ENCODE measurements at regions not wholly inside any gene's neighbourhood (a gene's known extent, or its start where the extent isn't known, plus 50 kb on each side); places are given as distances from the start of the nearest gene placed in this dataset.
A peak's percentile ranks its signal among the peaks of the same experiment; 100 is the strongest.

DNA sequence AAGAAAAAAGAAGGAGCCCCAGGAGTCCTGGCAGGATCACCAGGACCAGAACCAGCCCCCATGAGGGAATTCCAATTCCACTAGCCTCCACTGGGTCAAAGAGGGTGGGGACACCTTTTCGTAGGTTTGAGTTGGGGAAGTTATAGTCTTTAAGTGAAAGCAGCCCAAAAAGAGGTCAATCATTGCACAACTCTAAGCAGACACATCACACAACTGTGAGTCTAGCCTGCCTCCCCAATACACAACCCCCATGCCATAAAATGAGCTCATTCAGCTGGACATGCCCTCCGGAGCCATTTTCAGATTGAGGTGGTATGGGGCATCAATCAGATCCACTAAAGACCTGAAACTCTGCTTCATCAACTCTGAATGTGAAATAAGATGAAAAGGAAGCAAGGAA, 179.9 kb downstream of the NPHP4 start:
- no peak for ATAC-seq (ENCODE audit: poor library complexity)
- DNase-seq: no peak
- intact Hi-C loops (cut with DNase I): no loop called here

DNA sequence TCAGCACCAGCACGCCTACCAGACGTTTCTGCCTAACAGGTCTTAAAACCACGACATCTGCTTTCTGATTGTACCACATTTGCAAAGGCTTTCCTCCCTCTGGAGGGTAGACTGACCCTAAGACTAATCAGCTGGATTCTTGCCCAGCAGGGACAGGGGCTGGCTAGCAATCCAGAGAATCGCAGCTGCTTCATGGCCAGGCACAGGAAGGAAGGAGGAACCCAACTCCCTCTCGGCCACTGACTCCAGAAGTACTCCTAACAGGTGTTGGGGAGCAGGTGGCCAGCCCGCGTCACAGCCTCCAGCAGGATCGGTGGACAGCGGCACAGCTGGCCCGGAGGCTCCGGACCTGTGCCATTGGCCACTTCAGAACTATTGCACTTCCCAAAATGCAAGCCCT, 180.8 kb downstream of the NPHP4 start:
- no peak for ATAC-seq (ENCODE audit: poor library complexity)
- intact Hi-C loops (cut with DNase I): no loop called here
- DNase-seq: no peak

DNA sequence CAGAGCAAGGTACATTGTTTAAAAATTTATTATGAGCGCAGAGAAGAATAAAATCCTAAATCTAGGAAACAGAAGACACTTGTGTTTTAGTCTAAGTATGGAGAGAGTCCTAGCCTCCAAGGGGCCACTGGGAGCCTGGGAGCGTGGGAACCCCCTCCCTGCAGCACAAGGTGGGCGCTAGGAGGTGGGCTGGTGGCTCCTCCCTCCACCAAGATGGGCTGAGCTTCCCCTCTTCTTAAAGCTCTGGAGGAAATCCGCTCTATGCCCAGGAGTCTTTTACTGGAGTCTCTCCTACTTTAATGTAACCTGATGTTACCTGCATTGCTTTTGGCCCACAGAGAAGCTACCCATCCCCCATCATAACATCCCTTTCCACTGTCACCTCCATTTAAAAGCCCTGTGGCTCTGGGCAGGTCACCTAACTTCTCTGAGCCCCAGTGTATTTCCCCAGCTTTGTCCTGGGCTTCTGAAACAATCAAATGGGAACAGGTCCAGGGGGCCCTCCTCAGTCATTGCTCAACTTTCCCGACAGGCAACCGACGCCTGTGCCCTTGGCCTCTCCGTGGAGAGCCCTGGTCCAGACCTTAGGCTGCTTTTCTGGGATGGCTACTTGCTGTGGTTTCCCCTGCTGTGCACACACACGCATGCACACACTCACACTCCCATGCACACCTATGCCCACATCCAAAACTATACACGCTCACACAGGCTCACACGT, 181.5 kb downstream of the NPHP4 start:
- no peak for DNase-seq
- intact Hi-C loops (cut with DNase I): no loop called here
- ATAC-seq (ENCODE audit: poor library complexity): no peak

DNA sequence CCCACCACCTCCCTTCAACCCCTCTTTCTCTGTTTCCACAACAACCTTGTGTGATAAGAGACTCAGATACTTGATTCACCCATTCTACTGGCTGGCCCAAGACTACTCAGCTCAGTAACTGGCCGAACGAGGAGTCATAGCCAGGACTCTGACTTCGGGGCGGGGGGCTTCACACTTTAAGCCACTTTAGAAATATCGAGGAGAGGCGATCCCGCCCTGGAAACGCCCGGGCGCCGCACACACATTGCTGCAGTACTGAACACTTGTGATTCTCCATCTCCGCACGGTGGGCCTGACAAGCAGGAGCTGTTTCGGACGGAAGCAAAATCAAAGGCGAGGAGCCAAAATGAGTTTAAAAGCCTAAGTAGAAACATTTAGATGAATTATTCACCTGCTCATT, 182.1 kb downstream of the NPHP4 start:
- intact Hi-C loops (cut with DNase I): no loop called here
- DNase-seq (no peak), ATAC-seq (ENCODE audit: poor library complexity) (no peak)

DNA sequence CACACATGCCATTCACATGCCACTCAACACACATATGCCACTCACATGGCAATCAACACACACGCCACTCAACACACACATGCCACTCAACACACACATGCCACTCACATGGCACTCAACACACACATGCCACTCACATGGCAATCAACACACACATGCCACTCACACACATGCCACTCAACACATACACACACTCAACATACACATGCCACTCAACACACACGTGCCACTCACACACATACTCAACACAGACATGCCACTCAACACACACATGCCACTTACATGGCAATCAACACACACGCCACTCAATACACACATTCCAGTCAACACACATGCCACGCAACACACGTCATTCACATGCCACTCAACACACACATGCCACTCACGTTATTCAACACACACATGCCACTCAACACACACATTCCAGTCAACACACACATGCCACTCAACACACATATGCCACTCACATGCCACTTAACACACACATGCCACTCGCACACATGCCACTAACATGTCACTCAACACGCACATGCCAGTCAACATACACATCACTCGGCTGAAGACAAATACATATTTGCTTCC, 182.9 kb downstream of the NPHP4 start:
- intact Hi-C loops (cut with DNase I): no loop called here
- DNase-seq (no peak), ATAC-seq (ENCODE audit: poor library complexity) (no peak)

DNA sequence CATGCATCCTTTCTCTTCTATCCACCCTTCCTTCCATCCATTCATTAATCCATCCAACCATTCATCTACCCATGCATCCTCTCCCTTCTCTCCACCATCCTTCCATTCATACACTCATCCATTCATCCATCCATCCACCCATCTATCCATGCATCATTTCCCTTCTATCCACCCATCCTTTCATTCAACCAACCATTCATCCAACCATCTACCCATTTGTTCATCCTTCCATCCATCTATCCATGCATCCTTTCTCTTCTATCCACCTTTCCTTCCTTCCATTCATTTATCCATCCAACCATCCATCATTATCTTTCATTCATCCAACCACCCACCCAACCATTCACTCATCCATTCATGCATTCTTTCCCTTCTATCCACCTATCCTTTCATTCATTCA, 188.4 kb downstream of the NPHP4 start:
- no peak for ATAC-seq (ENCODE audit: poor library complexity)
- intact Hi-C loops (cut with DNase I): no loop called here

DNA sequence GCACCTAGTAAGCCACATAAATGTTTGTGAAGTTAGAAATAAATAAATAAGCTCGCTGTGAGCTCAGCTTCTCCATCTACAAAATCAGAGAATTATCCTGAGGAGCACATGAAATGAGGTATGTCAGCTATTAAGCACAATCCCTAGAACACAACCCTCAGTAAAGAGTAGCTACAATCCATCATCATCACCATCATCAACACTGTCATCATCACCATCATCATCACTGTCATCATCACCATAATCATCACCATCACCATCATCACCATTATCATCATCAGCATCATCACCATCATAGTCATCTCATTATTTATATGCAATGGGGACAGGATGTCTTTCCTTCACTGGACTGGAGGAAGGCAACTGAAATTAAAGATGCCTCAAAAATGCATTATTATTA, 189.6 kb downstream of the NPHP4 start:
- ATAC-seq (ENCODE audit: poor library complexity): no peak
- intact Hi-C loops (cut with DNase I): no loop called here
- no peak for DNase-seq

More for the DNA sequence above, 188.4 kb downstream of the NPHP4 start:
- DNase-seq: no peak

DNA sequence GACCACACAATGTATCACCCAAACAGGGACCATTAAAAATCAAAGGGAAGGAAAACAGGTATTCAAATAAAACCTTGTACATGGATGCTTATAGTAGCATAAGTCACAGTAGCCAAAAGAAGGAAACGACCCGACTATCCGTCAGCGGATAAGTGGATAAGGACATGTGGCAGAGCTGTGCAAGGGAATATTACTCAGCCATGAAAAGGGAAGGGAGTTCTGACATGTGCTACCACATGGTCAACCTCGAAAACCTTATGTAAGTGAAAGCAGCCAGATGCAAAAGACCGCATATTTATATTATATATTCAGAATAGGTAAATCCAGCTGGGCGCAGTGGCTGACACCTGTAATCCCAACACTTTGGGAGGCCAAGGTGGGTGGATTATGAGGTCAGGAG, 193.3 kb downstream of the NPHP4 start:
- intact Hi-C loops (cut with DNase I): no loop called here
- DNase-seq (no peak), ATAC-seq (ENCODE audit: poor library complexity) (no peak)

DNA sequence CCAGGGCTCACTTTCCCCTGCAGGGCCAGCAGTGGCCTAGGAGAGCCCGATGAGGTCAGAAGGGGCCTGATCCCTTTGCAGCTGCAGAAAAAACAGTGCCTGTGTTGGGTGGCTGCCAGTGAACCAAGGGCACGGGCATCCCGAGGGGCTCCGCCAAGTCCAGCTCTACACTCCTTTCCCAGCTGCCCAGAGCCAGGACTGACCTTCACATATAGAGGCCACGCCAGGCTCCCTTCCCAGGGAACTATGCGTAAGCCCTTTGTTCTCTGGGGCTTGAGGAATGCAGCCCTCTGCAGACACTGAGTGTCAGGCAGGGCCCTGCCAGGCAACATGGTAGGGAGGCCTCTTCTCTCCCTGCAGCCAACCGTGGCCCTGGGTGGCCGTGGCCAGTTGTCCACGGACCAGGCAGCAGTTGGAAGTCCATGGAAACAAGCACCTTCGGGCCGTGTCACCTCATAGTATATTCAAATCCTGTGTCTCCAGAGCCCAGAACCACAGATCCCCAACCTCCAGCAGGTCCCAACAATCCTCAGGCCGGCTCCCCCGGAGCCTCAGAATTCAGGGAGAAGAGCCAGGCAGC, 194.0 kb downstream of the NPHP4 start:
- DNase-seq (no peak), ATAC-seq (ENCODE audit: poor library complexity) (no peak)
- intact Hi-C loops (cut with DNase I): no loop called here

DNA sequence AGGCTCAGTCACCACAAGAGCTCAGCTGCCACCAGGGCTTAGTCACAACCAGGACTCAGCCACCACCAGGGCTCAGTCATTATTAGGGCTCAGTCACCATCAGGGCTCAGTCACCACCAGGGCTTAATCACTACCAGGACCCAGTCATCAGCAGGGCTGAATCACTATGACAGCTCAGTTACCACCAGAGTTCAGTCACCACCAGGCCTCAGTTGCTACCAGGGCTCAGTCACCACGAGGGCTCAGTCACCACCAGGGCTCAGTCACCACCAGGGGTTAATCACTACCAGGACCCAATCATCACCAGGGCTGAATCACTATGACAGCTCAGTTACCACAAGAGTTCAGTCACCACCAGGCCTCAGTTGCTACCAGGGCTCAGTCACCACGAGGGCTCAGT, 196.2 kb downstream of the NPHP4 start:
- intact Hi-C loops (cut with DNase I): no loop called here
- no peak for DNase-seq

DNA sequence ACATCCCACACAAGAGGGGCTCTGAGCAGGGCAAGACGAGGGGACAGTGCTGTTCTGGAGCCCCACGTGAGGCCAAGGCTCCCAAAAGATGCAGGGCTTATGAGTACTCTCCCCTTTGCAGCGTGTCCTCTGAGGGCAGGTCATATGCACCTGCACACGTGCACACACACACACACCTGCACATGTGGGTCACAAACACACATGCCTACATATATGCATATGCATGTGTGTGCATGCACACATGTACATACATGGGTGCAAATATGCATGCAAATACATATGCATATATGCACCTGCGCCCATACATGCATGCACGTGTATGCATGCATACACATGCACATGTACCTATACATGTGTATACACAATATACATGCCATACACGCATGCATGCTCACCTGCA, 197.9 kb downstream of the NPHP4 start:
- intact Hi-C loops (cut with DNase I): no loop called here
- DNase-seq (no peak), ATAC-seq (ENCODE audit: poor library complexity) (no peak)

More for the DNA sequence above, 196.2 kb downstream of the NPHP4 start:
- no peak for ATAC-seq (ENCODE audit: poor library complexity)

DNA sequence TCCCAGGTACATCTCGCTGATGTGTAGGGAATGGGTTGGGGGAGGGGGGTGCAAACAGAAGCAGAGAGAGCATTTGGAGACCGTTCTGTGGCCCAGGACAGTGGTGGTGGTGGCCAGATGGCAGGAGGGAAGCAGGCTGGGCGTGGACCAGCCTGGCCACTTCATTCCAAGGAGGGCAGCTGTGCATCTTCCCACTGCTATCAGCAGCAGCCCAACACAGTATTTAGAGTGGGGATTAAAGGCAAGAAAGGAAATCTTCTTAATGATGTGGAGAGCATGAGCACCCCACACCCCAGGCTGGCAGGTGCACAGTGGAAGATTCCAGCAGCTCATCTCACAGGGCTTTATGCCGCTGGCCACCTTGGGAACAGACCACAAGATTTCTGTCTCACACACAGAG, 198.7 kb downstream of the NPHP4 start:
- ATAC-seq (ENCODE audit: poor library complexity) (no peak), DNase-seq (no peak)
- intact Hi-C loops (cut with DNase I): no loop called here

DNA sequence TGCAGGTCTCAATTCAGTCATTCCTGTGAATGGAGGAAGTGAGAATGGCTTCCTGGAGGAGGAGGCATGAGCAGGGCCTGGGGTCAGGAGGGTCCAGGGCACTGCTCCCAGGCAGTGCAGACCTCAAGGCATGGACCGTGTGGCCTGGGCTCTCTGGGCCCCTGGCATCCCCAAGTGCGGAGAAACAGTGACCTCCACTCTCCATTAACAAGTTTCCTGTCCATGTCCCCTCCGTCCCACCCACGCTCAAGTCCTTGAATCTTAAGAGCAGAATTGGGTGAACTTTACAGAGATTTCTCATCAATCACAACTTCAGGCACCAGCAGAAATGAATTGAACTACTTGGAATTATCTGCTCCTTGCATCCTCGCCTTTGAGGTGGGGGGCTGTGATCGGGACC, 211.1 kb downstream of the NPHP4 start:
- ATAC-seq (ENCODE audit: poor library complexity): no peak
- DNase-seq: no peak
- intact Hi-C loops (cut with DNase I): no loop called here

DNA sequence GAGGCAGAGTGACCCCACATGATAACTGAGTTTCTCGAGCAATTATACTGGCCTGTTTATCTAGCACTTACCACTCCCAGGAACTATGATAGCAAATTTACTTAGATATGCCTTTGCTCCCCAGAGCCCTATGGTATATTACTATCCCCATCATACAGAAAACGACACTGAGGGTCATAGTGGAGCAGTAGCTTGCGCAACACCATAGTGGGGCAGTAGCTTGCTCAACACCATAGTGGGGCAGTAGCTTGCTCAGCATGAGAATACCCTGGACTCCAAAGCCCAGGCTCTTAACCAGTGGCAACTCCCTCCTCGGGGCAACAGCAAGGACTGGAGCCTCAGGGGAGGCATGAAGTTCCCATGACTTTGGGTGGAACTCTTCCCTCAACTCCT, 211.9 kb downstream of the NPHP4 start:
- intact Hi-C loops (cut with DNase I): no loop called here
- DNase-seq (no peak), ATAC-seq (ENCODE audit: poor library complexity) (no peak)

DNA sequence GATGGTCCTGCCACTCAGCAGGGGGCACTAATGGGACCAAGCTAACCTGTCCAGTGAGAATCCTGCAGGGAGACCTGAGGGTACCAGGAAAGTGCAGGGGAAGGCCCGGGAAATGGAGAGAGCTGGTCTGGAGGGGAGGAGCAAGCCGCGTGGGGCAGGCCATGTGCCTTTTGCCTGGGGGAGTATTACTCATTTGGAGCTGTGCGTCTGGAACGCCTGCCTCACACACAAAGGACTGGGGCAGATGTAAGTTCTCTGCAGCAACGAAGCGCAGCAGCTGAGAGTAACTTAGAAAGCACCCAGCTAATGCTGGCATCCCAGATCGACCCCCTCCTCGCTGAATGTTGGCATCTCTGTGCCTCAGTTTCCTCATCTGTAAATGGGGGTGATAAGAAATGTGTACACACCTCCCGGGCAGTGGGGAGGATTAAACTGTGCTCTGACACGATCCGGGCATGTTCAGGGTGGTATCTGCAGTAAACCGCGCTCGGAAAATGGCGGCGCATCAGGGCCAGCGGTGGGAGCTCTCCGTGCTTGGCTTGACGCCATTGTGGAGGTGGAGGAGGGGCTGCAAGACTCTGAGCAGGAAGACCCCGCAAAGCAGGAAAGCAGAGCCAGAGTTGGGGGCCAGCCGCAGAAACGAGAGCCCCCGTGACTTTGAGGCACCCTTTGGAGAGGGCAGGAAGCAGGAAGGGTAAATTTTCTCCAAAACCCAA, 212.5 kb downstream of the NPHP4 start:
- intact Hi-C loops (cut with DNase I): no loop called here
- ATAC-seq (ENCODE audit: poor library complexity) (no peak), DNase-seq (no peak)

DNA sequence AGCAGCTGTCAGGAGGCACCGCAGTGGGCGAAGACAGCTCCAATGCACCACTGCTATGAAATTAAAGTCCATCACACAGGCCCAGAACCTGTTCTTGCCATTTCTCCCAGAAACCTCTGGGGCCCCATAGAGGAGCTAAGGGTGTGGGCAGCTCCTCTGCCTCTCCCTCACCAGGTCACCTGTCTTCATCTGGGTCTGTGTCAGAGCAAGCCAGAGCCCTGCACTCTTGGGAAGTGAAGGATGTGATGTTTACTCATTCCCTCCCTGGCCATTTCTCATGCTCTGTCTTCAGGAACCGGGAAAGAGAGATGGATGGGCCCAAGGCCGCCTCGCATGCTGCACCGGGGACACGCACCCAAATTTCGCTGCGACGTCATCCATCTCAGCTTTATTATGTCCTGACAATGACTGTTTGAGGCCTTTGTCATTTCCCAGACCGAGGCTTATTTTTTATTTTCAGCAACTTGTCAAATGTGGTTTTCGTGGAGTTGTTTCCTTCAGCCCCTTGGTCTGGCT, 216.1 kb downstream of the NPHP4 start:
- DNase-seq (no peak), ATAC-seq (ENCODE audit: poor library complexity) (no peak)
- intact Hi-C loops (cut with DNase I): no loop called here

DNA sequence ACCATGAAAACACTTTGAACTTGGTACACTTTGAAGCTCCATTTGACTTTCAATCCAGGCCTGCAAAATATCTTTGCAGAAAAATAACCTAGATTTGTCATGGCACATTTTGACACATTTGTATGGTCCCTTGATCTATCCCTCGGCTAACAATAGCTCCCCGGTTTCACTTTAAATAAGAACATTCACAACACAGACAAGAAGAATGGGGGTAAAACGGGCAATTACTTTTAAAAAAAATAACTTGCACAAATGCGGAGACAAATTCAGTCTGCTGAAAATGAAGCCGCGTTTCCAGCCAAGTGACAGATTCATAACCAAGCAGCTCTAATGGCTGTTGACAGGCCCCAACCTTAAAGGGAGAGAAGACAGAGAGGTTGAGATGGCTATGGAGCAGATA, 218.2 kb downstream of the NPHP4 start:
- ATAC-seq (ENCODE audit: poor library complexity) (no peak), DNase-seq (no peak)
- intact Hi-C loops (cut with DNase I): no loop called here

DNA sequence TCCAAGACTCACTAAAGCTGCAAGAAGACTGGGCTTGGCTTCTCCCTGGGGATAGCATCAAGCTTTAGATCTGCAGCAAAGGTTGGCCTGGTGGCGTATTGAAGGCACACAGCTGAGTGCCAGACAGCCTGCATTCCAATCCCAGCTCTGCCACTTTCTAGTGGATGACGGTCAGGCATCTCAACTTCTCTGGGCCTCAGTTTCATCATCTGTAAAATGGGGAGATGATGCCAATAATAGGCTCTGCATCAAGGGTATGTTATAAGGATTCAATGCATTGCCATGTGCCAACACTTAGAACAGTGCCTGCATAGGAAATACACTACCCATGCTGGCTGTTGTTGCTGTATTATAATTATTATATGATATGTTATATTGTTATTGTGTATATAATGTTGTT, 220.4 kb downstream of the NPHP4 start:
- ATAC-seq (ENCODE audit: poor library complexity) (no peak), DNase-seq (no peak)
- intact Hi-C loops (cut with DNase I): no loop called here

DNA sequence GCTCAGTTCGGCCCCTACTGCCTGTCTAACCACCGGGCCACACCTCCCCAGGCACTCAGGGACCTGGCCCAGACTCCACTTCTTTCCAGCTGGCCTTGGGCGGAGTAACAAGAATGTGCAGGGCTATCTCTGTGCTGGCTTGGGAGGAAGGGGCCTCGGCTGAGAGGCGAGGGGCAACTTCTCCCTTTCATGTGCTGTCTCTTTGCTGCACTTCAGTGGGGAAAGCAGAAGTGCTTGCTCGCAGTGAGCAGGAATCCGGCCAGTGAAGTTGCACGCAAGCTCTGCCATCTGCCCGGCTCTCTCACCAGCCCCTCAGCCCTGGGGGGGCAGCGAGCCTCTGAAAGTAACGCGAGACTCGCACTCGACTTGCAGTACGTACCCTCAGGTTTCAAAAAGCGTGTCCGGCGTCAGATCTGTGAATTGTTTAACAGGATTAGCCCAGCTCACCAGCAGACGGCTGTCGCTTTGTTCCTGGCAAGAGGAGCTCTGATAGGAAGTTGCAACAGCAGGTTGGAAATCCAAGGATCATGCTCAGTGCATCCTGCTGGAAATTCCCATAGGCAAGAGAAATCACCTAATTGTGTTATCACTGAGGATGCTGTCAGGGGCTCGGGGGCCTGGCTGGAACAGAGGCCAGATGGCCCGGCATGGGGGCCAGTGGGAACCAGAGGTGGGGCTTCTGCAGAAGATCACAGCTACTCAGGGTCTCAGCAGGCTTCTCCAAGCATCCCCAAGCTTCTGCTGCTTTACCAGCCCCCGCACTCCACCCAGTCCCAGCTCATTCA, 221.1 kb downstream of the NPHP4 start:
- ATAC-seq (ENCODE audit: poor library complexity) (no peak), DNase-seq (peak; percentile 53)
- intact Hi-C loops (cut with DNase I): no loop called here
